ENCODE measurements at regions not wholly inside any gene's neighbourhood (a gene's known extent, or its start where the extent isn't known, plus 50 kb on each side); places are given as distances from the start of the nearest gene placed in this dataset.

DNA sequence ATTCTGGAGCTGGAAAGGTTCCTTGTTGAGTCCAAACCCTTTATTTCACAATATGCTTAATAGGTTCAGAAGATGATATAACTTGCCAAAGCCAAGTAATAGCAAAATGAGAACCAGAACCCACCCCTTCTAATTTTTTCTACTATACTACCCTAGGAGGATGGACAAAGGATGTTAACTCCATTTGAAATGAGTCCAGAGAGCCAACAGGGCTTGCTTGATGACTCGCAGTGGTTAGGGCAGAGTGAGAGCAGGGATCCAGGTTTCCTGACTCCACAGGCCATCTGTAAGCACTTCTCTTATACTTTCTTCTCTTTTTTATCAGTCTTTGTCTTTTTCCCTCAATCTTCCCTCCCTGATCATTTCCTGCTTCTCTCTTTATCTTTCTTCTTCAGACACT is 668.1 kb downstream of the MED13L start:
- no peak for DNase-seq
- Histone ChIP-seq H3F3A (replicated peaks; ENCODE audit: insufficient read depth) (no peaks in the 10 kb centered on the region), H4K20me1 (ENCODE audit: insufficient read depth) (no peaks in the 10 kb centered on the region), H3K27ac (ENCODE audit: low read depth in 2 of 2, low read length in 1 of 2) (peak overlapping the region in 1 of 2 experiments; percentile 34; a peak in 1 of 4 replicates), H3K9me3 (no peaks in the 10 kb centered on the region), H3K4me2 (no peak overlapping the region), H3K36me3 (replicated peaks in 1 of 2; ENCODE audit: control insufficient read depth in 1 of 2, insufficient read depth in 2 of 2, low read length in 1 of 2) (no peaks in the 10 kb centered on the region), H3K4me3 (ENCODE audit: low read depth in 2 of 2, low read length in 1 of 2) (no peak overlapping the region), H3K9me2 (no peaks in the 10 kb centered on the region), H3K27me3 (ENCODE audit: insufficient read depth) (no peaks in the 10 kb centered on the region), H3K9ac (no peak overlapping the region), H2AFZ (ENCODE audit: low read depth) (no peak overlapping the region), H3K4me1 (ENCODE audit: control insufficient read depth in 1 of 2, insufficient read depth in 2 of 2, low read depth in 1 of 2, low read length in 1 of 2) (peaks cover 0 to 23% of the 10 kb centered on the region in 2 experiments; a peak in 2 of 4 replicates), H3K79me2 (ENCODE audit: insufficient read depth) (no peaks in the 10 kb centered on the region)
- POLR2A ChIA-PET: no interaction called here
- TF ChIP-seq TAF1 (IDR thresholded peaks at IDR 0.05; ENCODE audit: borderline replicate concordance, low read depth, low read length) (no peak), FOXM1 (IDR thresholded peaks at IDR 0.05; ENCODE audit: low read depth) (no peak), POLR2AphosphoS5 (IDR thresholded peaks at IDR 0.05; ENCODE audit: low read depth, low read length) (no peak)
- TF ChIP-seq, protein P1, sequence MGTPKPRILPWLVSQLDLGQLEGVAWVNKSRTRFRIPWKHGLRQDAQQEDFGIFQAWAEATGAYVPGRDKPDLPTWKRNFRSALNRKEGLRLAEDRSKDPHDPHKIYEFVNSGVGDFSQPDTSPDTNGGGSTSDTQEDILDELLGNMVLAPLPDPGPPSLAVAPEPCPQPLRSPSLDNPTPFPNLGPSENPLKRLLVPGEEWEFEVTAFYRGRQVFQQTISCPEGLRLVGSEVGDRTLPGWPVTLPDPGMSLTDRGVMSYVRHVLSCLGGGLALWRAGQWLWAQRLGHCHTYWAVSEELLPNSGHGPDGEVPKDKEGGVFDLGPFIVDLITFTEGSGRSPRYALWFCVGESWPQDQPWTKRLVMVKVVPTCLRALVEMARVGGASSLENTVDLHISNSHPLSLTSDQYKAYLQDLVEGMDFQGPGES (IDR thresholded peaks at IDR 0.05; ENCODE audit: low read depth, low read length): no peak
- TF ChIP-seq, protein P2, sequence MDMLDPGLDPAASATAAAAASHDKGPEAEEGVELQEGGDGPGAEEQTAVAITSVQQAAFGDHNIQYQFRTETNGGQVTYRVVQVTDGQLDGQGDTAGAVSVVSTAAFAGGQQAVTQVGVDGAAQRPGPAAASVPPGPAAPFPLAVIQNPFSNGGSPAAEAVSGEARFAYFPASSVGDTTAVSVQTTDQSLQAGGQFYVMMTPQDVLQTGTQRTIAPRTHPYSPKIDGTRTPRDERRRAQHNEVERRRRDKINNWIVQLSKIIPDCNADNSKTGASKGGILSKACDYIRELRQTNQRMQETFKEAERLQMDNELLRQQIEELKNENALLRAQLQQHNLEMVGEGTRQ (IDR thresholded peaks at IDR 0.05; ENCODE audit: borderline replicate concordance, low read depth, low read length): no peak
- CTCF ChIA-PET: no interaction called here
- WGBS (ENCODE audit: low lambda C conversion rate): 29% methylated on average over 1 of the region's 1 CpG

DNA sequence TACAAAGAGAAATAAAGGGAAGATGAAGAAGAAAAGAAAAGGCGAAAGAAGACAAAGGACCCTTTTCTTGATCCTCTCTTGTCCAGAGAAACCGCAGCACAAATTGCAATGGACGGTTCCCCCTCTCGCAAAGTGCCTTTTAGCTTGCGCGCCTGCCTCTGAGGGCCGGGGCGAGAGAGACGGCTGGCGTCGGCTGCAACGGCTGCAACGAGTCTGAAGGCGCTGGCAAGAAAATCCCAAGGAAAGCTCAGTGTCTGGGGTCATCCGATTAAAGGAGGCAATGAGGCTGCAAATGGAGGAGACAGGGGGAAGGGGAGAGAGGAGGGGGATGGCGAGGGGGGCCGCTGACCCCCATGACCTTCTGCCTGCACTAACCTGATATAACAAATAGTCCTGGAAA is 671.5 kb downstream of the MED13L start:
- CTCF ChIA-PET: no interaction called here
- Histone ChIP-seq H3K27ac (ENCODE audit: low read depth in 2 of 2, low read length in 1 of 2) (no peak overlapping the region), H3K79me2 (ENCODE audit: insufficient read depth) (no peaks in the 10 kb centered on the region), H3K4me1 (ENCODE audit: control insufficient read depth in 1 of 2, insufficient read depth in 2 of 2, low read depth in 1 of 2, low read length in 1 of 2) (peaks cover 0 to 9% of the 10 kb centered on the region in 2 experiments; a peak in 1 of 4 replicates), H3K9ac (no peak overlapping the region), H3K36me3 (replicated peaks in 1 of 2; ENCODE audit: control insufficient read depth in 1 of 2, insufficient read depth in 2 of 2, low read length in 1 of 2) (no peaks in the 10 kb centered on the region), H3K9me3 (no peaks in the 10 kb centered on the region), H3K4me3 (ENCODE audit: low read depth in 2 of 2, low read length in 1 of 2) (no peak overlapping the region), H3F3A (replicated peaks; ENCODE audit: insufficient read depth) (no peaks in the 10 kb centered on the region), H4K20me1 (ENCODE audit: insufficient read depth) (no peaks in the 10 kb centered on the region), H2AFZ (ENCODE audit: low read depth) (no peak overlapping the region), H3K4me2 (no peak overlapping the region), H3K9me2 (no peaks in the 10 kb centered on the region), H3K27me3 (ENCODE audit: insufficient read depth) (no peaks in the 10 kb centered on the region)
- POLR2A ChIA-PET: no interaction called here
- TF ChIP-seq NFIC (IDR thresholded peaks at IDR 0.05; ENCODE audit: borderline replicate concordance) (no peak), RAD21 (IDR thresholded peaks at IDR 0.05; ENCODE audit: low read length) (no peak), RCOR1 (IDR thresholded peaks at IDR 0.05; ENCODE audit: low read length) (no peak), TCF12 (IDR thresholded peaks at IDR 0.05) (no peak), POLR2AphosphoS5 (IDR thresholded peaks at IDR 0.05; ENCODE audit: low read depth, low read length) (no peak), TEAD4 (IDR thresholded peaks at IDR 0.05; ENCODE audit: borderline replicate concordance, insufficient read depth) (no peak), GABPA (IDR thresholded peaks at IDR 0.05; ENCODE audit: low read depth) (no peak), NRF1 (IDR thresholded peaks at IDR 0.05; ENCODE audit: low read depth, low read length) (no peak)
- TF ChIP-seq, protein P3, sequence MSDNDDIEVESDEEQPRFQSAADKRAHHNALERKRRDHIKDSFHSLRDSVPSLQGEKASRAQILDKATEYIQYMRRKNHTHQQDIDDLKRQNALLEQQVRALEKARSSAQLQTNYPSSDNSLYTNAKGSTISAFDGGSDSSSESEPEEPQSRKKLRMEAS (IDR thresholded peaks at IDR 0.05; ENCODE audit: low read depth): no peak
- WGBS (ENCODE audit: low lambda C conversion rate): 64% methylated on average over 17 of the region's 17 CpGs
- no peak for DNase-seq

Data from SK-N-SH (cell line).